HCT116 (cell line): ENCODE measurements at regions not wholly inside any gene's neighbourhood (a gene's known extent, or its start where the extent isn't known, plus 50 kb on each side); places are given as distances from the start of the nearest gene placed in this dataset.

Experiments
- EGR1 ChIP-seq: IDR thresholded peaks from 2 replicates; pipeline ENCODE4 v1.6.1; 2012; ENCODE audit warnings: low read depth
- POLR2AphosphoS5 ChIP-seq: IDR thresholded peaks from 2 replicates; pipeline ENCODE4 v1.6.1; 2011; ENCODE audit warnings: mild to moderate bottlenecking, low read depth, low read length, moderate library complexity
- YY1 ChIP-seq: IDR thresholded peaks from 2 replicates; pipeline ENCODE4 v1.6.1; 2011; ENCODE audit warnings: low read length, low read depth, moderate library complexity, mild to moderate bottlenecking; ENCODE audit not compliant: insufficient replicate concordance; ENCODE audit errors: extremely low read depth
- TF ChIP-seq, protein P1 (sequence below), 3 experiments: fragments of 200-600 bp in 1 of 3; sonication (generic) in 1 of 3; IDR thresholded peaks in 2 of 3; conservative IDR thresholded peaks in 1 of 3; 2 replicates each; pipeline ENCODE4 v1.5.1; 2012 to 2017; ENCODE audit warnings: low read depth in 2 of 3, low read length in 2 of 3, antibody characterized with exemption in 1 of 3, borderline replicate concordance in 1 of 3, control low read depth in 1 of 3, mild to moderate bottlenecking in 1 of 3, mixed read lengths in 1 of 3, mixed run types in 1 of 3, moderate library complexity in 1 of 3; ENCODE audit not compliant: insufficient read depth in 1 of 3
- TF ChIP-seq, protein P2 (sequence below): IDR thresholded peaks from 2 replicates; pipeline ENCODE4 v1.6.1; 2012; ENCODE audit warnings: low read depth

DNA sequence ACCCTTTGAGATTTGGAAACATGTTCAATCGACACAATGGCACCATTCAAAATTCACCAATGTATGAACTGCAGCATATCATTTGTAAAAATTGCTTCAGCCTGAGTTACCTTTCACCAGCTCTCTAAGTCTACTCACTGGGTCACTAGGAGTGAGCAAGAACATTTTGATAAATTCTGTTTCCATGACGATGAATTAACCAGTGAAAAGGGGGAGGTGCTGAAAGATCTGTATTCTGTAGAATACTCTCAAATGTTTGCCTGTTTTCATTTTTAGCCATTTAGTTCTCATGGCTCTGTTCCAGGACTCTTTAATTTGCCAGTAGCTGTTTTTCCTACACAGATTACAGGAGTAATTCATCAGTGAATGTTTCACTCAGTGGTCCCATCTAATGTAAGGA lies 883.4 kb downstream of the DIAPH3 start:
- TF ChIP-seq YY1, result no peak
- TF ChIP-seq, protein P1, sequence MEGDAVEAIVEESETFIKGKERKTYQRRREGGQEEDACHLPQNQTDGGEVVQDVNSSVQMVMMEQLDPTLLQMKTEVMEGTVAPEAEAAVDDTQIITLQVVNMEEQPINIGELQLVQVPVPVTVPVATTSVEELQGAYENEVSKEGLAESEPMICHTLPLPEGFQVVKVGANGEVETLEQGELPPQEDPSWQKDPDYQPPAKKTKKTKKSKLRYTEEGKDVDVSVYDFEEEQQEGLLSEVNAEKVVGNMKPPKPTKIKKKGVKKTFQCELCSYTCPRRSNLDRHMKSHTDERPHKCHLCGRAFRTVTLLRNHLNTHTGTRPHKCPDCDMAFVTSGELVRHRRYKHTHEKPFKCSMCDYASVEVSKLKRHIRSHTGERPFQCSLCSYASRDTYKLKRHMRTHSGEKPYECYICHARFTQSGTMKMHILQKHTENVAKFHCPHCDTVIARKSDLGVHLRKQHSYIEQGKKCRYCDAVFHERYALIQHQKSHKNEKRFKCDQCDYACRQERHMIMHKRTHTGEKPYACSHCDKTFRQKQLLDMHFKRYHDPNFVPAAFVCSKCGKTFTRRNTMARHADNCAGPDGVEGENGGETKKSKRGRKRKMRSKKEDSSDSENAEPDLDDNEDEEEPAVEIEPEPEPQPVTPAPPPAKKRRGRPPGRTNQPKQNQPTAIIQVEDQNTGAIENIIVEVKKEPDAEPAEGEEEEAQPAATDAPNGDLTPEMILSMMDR (IDR thresholded peaks at IDR 0.05 in 2 of 3, conservative IDR thresholded peaks at IDR 0.05 in 1 of 3; ENCODE audit: borderline replicate concordance in 1 of 3, insufficient read depth in 1 of 3, low read depth in 2 of 3, low read length in 2 of 3), result no peak
- TF ChIP-seq POLR2AphosphoS5, result no peak
- TF ChIP-seq, protein P2, sequence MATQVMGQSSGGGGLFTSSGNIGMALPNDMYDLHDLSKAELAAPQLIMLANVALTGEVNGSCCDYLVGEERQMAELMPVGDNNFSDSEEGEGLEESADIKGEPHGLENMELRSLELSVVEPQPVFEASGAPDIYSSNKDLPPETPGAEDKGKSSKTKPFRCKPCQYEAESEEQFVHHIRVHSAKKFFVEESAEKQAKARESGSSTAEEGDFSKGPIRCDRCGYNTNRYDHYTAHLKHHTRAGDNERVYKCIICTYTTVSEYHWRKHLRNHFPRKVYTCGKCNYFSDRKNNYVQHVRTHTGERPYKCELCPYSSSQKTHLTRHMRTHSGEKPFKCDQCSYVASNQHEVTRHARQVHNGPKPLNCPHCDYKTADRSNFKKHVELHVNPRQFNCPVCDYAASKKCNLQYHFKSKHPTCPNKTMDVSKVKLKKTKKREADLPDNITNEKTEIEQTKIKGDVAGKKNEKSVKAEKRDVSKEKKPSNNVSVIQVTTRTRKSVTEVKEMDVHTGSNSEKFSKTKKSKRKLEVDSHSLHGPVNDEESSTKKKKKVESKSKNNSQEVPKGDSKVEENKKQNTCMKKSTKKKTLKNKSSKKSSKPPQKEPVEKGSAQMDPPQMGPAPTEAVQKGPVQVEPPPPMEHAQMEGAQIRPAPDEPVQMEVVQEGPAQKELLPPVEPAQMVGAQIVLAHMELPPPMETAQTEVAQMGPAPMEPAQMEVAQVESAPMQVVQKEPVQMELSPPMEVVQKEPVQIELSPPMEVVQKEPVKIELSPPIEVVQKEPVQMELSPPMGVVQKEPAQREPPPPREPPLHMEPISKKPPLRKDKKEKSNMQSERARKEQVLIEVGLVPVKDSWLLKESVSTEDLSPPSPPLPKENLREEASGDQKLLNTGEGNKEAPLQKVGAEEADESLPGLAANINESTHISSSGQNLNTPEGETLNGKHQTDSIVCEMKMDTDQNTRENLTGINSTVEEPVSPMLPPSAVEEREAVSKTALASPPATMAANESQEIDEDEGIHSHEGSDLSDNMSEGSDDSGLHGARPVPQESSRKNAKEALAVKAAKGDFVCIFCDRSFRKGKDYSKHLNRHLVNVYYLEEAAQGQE, result no peak
- TF ChIP-seq EGR1, result no peak
